WI38 (cell line): ENCODE measurements at regions not wholly inside any gene's neighbourhood (a gene's known extent, or its start where the extent isn't known, plus 50 kb on each side); places are given as distances from the start of the nearest gene placed in this dataset.
"Not testable (repeated sequence)": the region's sequence is repeated elsewhere in the genome, so short reads cannot be mapped to it uniquely, and the experiment has no call there.

Source experiments
- H3K4me3 ChIP-seq: 2 replicates; pipeline ENCODE4 v1.5.1; 2011; ENCODE audit warnings: low read depth, mild to moderate bottlenecking, control low read depth, low read length
- CTCF ChIP-seq: IDR thresholded peaks from 2 replicates; pipeline ENCODE4 v1.5.1; 2012; ENCODE audit warnings: low read depth, mild to moderate bottlenecking, control low read depth, low read length

GRCh38 chr1:157360023-157360390 is 192.3 kb downstream of the FCRL5 start:
- TF ChIP-seq CTCF: no peak

GRCh38 chr1:157359314-157360022 is 192.8 kb downstream of the FCRL5 start:
- H3K4me3 ChIP-seq: no peak overlapping the region
- TF ChIP-seq CTCF: no peak

More at GRCh38 chr1:157360023-157360390, 192.3 kb downstream of the FCRL5 start:
- H3K4me3 ChIP-seq: no peak overlapping the region

GRCh38 chr1:157357111-157357510 is 195.2 kb downstream of the FCRL5 start:
- no peak overlapping the region for H3K4me3 ChIP-seq
- no peak for TF ChIP-seq CTCF

GRCh38 chr1:157356601-157357000 is 195.7 kb downstream of the FCRL5 start:
- TF ChIP-seq CTCF: no peak
- H3K4me3 ChIP-seq: no peak overlapping the region

GRCh38 chr1:157353546-157353945 is 198.8 kb downstream of the FCRL5 start:
- TF ChIP-seq CTCF: no peak
- H3K4me3 ChIP-seq: no peak overlapping the region

GRCh38 chr1:157352817-157353408 is 199.4 kb downstream of the FCRL5 start:
- no peak overlapping the region for H3K4me3 ChIP-seq
- TF ChIP-seq CTCF: no peak

- no peak for TF ChIP-seq CTCF
- H3K4me3 ChIP-seq: no peak overlapping the region
Observed at GRCh38 chr1:157352216-157352615, 200.1 kb downstream of the FCRL5 start.

- H3K4me3 ChIP-seq: not testable (repeated sequence)
Observed at GRCh38 chr1:157351800-157352199, 200.5 kb downstream of the FCRL5 start.
